Upper lobe of right lung (tissue), 1 donor: ENCODE measurements at regions not wholly inside any gene's neighbourhood (a gene's known extent, or its start where the extent isn't known, plus 50 kb on each side); places are given as distances from the start of the nearest gene placed in this dataset.

Source experiments
- ATAC-seq: fragments of 200-7000 bp; cut with Tn5 transposase; one replicate; pipeline ENCODE4 v1.9.1; 2020; ENCODE audit warnings: mild to moderate bottlenecking, moderate library complexity
- DNase-seq: peaks from one replicate; pipeline ENCODE4 v3.0.0-alpha.2; 2020
- H3K27ac ChIP-seq: fragments of 200-600 bp; one replicate; pipeline ENCODE4 v1.8.0; 2022
- H3K27me3 ChIP-seq: fragments of 200-600 bp; one replicate; pipeline ENCODE4 v1.8.0; 2022; ENCODE audit warnings: mild to moderate bottlenecking
- H3K36me3 ChIP-seq: fragments of 200-600 bp; one replicate; pipeline ENCODE4 v1.8.0; 2022
- H3K4me1 ChIP-seq: fragments of 200-600 bp; one replicate; pipeline ENCODE4 v1.8.0; 2022
- H3K4me3 ChIP-seq: fragments of 200-600 bp; one replicate; pipeline ENCODE4 v1.8.0; 2022; ENCODE audit warnings: mild to moderate bottlenecking
- H3K9me3 ChIP-seq: fragments of 200-600 bp; one replicate; pipeline ENCODE4 v1.8.0; 2022
- CTCF ChIP-seq: fragments of 200-600 bp; IDR thresholded peaks from one replicate; pipeline ENCODE4 v1.8.0; 2022; ENCODE audit warnings: antibody characterized with exemption
- intact Hi-C: fragments of 100-400 bp; cut with DNase I; formaldehyde crosslinking; loops from one replicate; pipeline ENCODE4 v1.11.0; 2022
- donor health status: DM: no; HTN: yes; CAD: no; lungs with severe emphysema.

- intact Hi-C loops, result no loop called here
- H3K9me3 ChIP-seq, result no peaks in the 10 kb centered on the region
- no peaks in the 10 kb centered on the region for H3K36me3 ChIP-seq
- H3K4me3 ChIP-seq, result no peak overlapping the region
- DNase-seq, result no peak
- no peak for ATAC-seq
- H3K4me1 ChIP-seq, result no peaks in the 10 kb centered on the region
- no peak for TF ChIP-seq CTCF
- no peak overlapping the region for H3K27ac ChIP-seq
- H3K27me3 ChIP-seq, result no peaks in the 10 kb centered on the region
Measured at GRCh38 chr1:239139801-239140200, 246.6 kb upstream of the CHRM3 start.

GRCh38 chr1:239128541-239128940, 257.8 kb upstream of the CHRM3 start:
- DNase-seq, result no peak
- no peak for TF ChIP-seq CTCF
- no peak for ATAC-seq

GRCh38 chr1:239126884-239127283, 259.5 kb upstream of the CHRM3 start:
- no peaks in the 10 kb centered on the region for H3K27me3 ChIP-seq
- TF ChIP-seq CTCF, result no peak
- H3K27ac ChIP-seq, result no peak overlapping the region
- no peak for ATAC-seq
- no peaks in the 10 kb centered on the region for H3K9me3 ChIP-seq
- intact Hi-C loops, result no loop called here
- no peaks in the 10 kb centered on the region for H3K36me3 ChIP-seq
- H3K4me3 ChIP-seq, result no peak overlapping the region
- no peaks in the 10 kb centered on the region for H3K4me1 ChIP-seq
- DNase-seq, result no peak

More at GRCh38 chr1:239128541-239128940, 257.8 kb upstream of the CHRM3 start:
- no peaks in the 10 kb centered on the region for H3K36me3 ChIP-seq
- intact Hi-C loops, result no loop called here
- no peak overlapping the region for H3K27ac ChIP-seq
- H3K4me3 ChIP-seq, result no peak overlapping the region
- H3K9me3 ChIP-seq, result no peaks in the 10 kb centered on the region
- no peaks in the 10 kb centered on the region for H3K4me1 ChIP-seq
- no peaks in the 10 kb centered on the region for H3K27me3 ChIP-seq

GRCh38 chr1:239125893-239126292, 260.5 kb upstream of the CHRM3 start:
- Histone ChIP-seq H3K36me3 (no peaks in the 10 kb centered on the region), H3K9me3 (no peaks in the 10 kb centered on the region), H3K4me3 (no peak overlapping the region), H3K27ac (no peak overlapping the region), H3K27me3 (no peaks in the 10 kb centered on the region), H3K4me1 (no peaks in the 10 kb centered on the region)
- intact Hi-C loops, result no loop called here
- TF ChIP-seq CTCF, result no peak
- DNase-seq, result no peak
- no peak for ATAC-seq

- Histone ChIP-seq H3K9me3 (no peaks in the 10 kb centered on the region), H3K27ac (no peak overlapping the region), H3K4me3 (no peak overlapping the region), H3K27me3 (no peaks in the 10 kb centered on the region), H3K4me1 (no peaks in the 10 kb centered on the region), H3K36me3 (no peaks in the 10 kb centered on the region)
- TF ChIP-seq CTCF, result no peak
- DNase-seq (no peak), ATAC-seq (no peak)
- intact Hi-C loops, result no loop called here
Measured at GRCh38 chr1:239125027-239125426, 261.3 kb upstream of the CHRM3 start.

GRCh38 chr1:239123260-239123659, 263.1 kb upstream of the CHRM3 start:
- no peak for TF ChIP-seq CTCF
- Histone ChIP-seq H3K4me3 (no peak overlapping the region), H3K36me3 (no peaks in the 10 kb centered on the region), H3K27ac (no peak overlapping the region), H3K4me1 (no peaks in the 10 kb centered on the region), H3K27me3 (no peaks in the 10 kb centered on the region), H3K9me3 (no peaks in the 10 kb centered on the region)
- no peak for ATAC-seq
- intact Hi-C loops, result no loop called here
- no peak for DNase-seq
